CD4-positive, alpha-beta T cell treated with Interleukin-17A for 4 hours (primary cell): ENCODE measurements at regions not wholly inside any gene's neighbourhood (a gene's known extent, or its start where the extent isn't known, plus 50 kb on each side); places are given as distances from the start of the nearest gene placed in this dataset.

Experiments
- DNase-seq: peaks from one replicate; pipeline ENCODE4 v3.0.0-alpha.2; 2020; ENCODE audit warnings: mixed read lengths

DNA sequence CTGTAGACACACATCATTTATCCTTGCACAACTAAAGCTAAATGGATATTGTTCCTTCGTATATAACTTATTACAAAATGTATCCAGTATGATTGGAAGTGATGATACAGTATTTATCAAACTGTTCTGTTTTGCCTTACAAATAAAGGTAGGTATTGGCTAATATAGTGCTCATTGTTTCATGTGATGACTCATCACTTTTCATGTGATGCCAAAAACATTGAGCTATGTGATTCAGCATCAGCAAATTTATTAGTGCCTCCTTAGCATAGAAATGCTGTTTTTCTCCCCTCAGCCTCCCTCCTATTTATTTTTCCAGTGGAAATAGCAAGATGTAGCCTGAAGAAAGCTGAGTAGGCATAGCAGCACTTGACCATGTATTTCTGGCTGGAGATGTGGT lies 228.6 kb upstream of the LYPLAL1 start:
- DNase-seq: no peak

DNA sequence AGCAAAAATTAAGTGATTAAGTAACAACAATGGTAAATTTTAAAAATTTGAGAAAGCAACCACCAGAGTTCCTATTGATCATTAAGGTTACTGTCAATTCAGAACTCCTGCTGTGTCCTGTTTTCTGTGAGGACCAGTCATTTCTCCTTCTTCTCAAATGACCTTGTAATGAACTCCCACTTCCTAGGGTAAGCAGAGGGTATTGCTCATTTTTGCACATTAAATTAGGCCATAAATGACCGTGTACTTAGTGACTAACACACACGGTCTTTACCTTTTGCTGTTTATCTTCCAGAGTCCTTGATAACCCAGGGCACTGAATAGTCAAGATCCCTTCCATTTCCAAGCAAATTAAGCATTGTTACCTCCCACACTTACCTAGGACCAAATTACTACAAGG lies 227.5 kb upstream of the LYPLAL1 start:
- DNase-seq: no peak

DNA sequence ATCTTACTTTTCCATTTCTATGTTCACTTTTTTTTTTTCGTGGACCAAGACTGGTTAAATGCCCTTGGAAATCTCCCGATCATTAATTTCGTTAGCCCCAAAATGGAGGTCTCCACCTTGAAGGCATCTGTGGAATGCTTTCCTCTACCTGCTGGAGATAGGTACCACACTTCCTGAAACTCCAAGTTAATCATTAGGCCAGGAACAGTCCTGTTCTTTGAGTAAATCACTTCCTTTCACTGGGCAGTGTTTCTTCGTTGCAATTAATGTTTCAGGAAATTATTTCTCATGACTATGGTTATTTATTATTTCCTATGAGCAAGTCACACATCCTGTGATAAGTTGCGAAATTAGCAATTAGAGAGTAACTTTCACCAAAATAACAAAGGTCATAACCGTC lies 225.2 kb upstream of the LYPLAL1 start:
- no peak for DNase-seq

DNA sequence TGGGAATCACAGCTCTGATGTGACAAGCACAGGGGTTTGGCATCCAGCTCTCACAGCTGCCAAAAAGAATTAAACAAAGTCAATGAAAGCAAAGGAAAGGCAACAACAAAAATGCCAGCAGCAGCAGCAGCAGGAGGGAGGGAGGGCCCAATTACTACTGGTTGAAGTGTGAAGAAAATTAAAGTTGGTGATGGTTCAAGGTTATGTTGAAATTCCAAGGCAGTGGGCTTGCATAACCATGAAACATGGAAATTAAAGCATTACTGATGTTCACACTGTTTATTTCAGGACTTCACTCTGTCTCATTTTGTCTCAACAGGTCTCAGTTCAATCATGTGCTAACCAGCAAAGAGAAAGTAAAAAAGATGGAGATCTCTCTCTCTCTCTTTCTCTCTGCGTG lies 220.3 kb upstream of the LYPLAL1 start:
- no peak for DNase-seq

GRCh38 chr1:218957971-218958370 lies 215.7 kb upstream of the LYPLAL1 start:
- DNase-seq: no peak

- no peak for DNase-seq
Measured at GRCh38 chr1:218959784-218960183, 213.9 kb upstream of the LYPLAL1 start.

GRCh38 chr1:218964471-218965185 lies 209.1 kb upstream of the LYPLAL1 start:
- DNase-seq: no peak

DNA sequence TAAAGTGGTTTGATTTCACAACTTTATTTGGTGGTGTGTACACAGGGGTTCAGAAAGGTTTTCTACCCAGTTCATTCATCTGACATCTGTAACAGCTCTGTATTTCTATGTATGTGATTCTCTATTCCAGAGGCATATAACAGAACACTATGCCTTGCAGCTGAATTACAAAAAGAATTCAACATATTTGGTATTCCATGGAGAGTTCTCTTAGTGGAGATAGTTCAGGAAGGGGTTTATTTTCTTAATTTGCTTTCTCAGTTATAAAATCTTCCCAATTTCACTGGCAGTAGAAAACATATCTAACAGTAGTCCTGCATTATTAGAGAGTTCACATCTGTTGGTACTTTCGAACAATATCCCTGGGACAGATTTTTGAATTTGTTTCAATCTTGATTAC lies 207.9 kb upstream of the LYPLAL1 start:
- DNase-seq: no peak

DNA sequence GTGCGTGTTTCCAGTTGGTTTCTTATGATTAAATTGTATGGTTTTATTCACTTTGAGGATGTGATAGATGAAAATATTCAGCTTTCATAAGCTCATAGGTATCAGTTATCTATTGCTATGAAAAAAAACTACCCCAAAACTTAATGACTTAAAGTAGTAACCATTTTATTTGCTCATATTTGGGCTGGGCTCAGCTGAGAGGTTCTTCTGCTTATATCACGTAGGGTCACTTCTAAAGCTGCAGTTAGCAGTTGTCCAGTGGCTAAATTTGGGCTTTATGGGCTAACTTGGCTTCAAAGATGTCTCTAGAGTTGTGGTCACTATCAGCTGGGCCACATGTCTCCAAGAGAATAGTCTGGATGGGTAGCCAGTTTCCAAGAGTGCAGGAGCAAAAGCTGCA lies 206.4 kb upstream of the LYPLAL1 start:
- no peak for DNase-seq

- DNase-seq: no peak
Measured at GRCh38 chr1:218967836-218968235, 205.8 kb upstream of the LYPLAL1 start.

- DNase-seq: no peak
Measured at GRCh38 chr1:218969006-218969405, 204.7 kb upstream of the LYPLAL1 start.

- no peak for DNase-seq
Measured at GRCh38 chr1:218970397-218970990, 203.2 kb upstream of the LYPLAL1 start.

- DNase-seq: no peak
Measured at GRCh38 chr1:218971156-218971555, 202.5 kb upstream of the LYPLAL1 start.

GRCh38 chr1:218980881-218981280 lies 192.8 kb upstream of the LYPLAL1 start:
- DNase-seq: no peak

DNA sequence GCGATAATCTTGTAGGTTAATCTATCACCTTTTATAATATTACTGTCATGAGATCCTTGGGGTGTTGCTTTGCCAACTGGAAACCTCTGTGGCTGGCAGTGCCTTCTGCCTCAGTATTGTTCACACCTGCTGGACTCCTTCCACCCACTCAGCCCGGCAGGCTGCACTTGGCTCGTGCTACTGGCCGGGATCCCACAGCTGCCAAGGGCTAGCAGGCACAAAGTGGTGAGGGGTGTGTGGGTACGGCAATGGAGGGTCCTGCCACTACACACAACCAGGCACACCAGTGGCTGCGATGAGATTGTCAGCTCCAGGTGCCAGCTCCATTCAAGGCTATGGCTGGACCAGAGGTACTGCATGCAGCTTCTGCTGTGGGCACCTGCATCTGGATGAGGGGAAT lies 191.2 kb upstream of the LYPLAL1 start:
- no peak for DNase-seq

DNA sequence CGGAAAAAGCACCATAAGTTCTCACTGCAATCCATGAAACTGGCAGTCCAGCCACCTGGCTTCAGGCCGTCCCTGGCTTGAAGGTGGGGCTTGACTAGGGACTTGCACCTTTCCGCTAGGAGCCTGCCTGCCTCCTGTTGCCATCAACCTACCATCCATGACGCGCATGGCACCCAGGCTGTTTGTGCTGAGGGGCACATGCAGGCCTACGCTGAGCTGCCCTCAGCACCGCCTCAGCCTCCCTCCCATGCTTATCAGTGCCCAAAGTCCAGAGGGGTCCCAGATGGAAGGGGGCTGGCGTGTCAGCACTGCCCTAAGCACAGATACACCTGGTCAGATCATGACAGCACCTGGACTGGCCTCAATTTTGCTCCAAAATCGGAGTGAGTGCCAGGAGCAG lies 190.2 kb upstream of the LYPLAL1 start:
- DNase-seq: no peak

- DNase-seq: no peak
Measured at GRCh38 chr1:218983848-218984247, 189.8 kb upstream of the LYPLAL1 start.

- no peak for DNase-seq
Measured at GRCh38 chr1:218985424-218985984, 188.2 kb upstream of the LYPLAL1 start.

GRCh38 chr1:218986816-218987215 lies 186.9 kb upstream of the LYPLAL1 start:
- no peak for DNase-seq

DNA sequence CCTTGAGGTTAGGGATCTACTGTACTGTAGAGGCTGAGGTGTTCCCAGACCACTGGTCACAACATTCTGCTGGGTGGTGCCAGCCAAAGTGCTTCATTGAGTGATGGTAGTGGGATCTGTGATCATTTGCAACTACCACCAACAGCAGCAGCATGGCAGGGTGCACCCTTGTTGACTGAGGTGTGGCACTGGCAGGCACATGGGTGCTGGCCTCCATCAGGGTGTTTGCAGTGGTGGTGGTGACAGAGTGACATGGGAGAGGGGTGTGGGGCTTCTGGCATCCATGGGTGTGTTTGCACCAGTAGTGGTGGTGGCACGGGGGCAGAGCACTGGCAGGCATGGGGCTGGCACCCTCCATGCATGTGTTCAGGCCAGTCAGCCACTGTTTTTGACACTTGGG lies 183.7 kb upstream of the LYPLAL1 start:
- DNase-seq: no peak

GRCh38 chr1:218991089-218991488 lies 182.6 kb upstream of the LYPLAL1 start:
- no peak for DNase-seq

- DNase-seq: no peak
Measured at GRCh38 chr1:218994615-218995014, 179.1 kb upstream of the LYPLAL1 start.

DNA sequence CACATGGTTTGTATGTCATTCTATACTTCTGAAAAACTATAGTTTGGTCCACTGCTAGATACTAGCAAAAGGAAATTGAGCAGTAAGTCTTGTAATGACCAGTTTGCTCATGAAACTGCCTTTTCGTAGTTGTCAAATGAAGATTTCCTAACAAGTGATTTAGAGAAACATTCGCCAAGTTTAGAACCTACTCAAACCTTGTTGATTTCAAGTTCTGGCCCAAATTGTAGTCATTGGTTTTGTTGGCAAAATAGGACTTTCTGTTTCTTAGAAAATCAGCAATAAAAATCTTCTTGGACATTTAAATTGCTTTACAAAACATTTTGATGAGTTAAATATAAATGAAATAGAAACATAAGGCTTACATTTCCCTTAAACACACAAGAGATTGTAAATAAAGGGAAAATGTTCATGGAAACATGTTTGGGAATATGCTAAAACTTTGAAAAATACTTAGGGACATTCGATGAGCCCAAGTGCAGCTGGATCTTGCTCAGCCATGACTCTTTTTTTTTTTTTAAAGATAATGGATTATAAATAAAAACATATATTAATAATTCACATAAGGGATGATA lies 178.5 kb upstream of the LYPLAL1 start:
- DNase-seq: no peak

GRCh38 chr1:218996362-218996761 lies 177.3 kb upstream of the LYPLAL1 start:
- no peak for DNase-seq
